ENCODE measurements at regions not wholly inside any gene's neighbourhood (a gene's known extent, or its start where the extent isn't known, plus 50 kb on each side); places are given as distances from the start of the nearest gene placed in this dataset.

- no peak overlapping the region for H3K9ac ChIP-seq (ENCODE audit: low read length)
- H2AFZ ChIP-seq (ENCODE audit: low read depth, low read length, poor library complexity, severe bottlenecking) = no peak overlapping the region
- no peak overlapping the region for H3K4me3 ChIP-seq (replicated peaks in 1 of 2; ENCODE audit: low read depth in 1 of 2, low read length in 2 of 2)
- ATAC-seq (no peak), DNase-seq (ENCODE audit: low read depth, low spot score) (no peak)
- H3K9me2 ChIP-seq (ENCODE audit: insufficient read depth) = no peaks in the 10 kb centered on the region
- no peaks in the 10 kb centered on the region for H4K20me1 ChIP-seq (ENCODE audit: insufficient read depth)
- POLR2A ChIA-PET = no interaction called here
- intact Hi-C loops (cut with micrococcal nuclease) = loop anchor here (10.0 kb wide), 1 partner anchor 214 kb away; no protein-coding TSS in a partner anchor
- TF ChIP-seq TCF7L2 (IDR thresholded peaks at IDR 0.05; ENCODE audit: borderline replicate concordance, extremely low read depth, insufficient read depth, insufficient read length) (no peak), ATF3 (IDR thresholded peaks at IDR 0.05) (no peak), EZH2phosphoT487 (IDR thresholded peaks at IDR 0.05; ENCODE audit: borderline replicate concordance) (no peak), CBX3 (IDR thresholded peaks at IDR 0.05; ENCODE audit: low read depth) (no peak), SIN3A (IDR thresholded peaks at IDR 0.05; ENCODE audit: low read depth) (no peak), SP1 (IDR thresholded peaks at IDR 0.05; ENCODE audit: low read depth) (no peak), ZNF274 (IDR thresholded peaks at IDR 0.05; ENCODE audit: low read depth, low read length) (no peak), ZFX (IDR thresholded peaks at IDR 0.05) (no peak), ELF1 (IDR thresholded peaks at IDR 0.05; ENCODE audit: borderline replicate concordance, low read depth) (no peak), CTCF (IDR thresholded peaks at IDR 0.05 in 2 of 3, conservative IDR thresholded peaks at IDR 0.05 in 1 of 3; ENCODE audit: borderline replicate concordance in 1 of 3, insufficient read depth in 1 of 3, low read depth in 2 of 3, low read length in 2 of 3) (no peak), SRF (IDR thresholded peaks at IDR 0.05; ENCODE audit: low read depth) (no peak), FOSL1 (IDR thresholded peaks at IDR 0.05; ENCODE audit: low read depth) (no peak), CEBPB (IDR thresholded peaks at IDR 0.05; ENCODE audit: low read depth) (no peak), ZBTB33 (IDR thresholded peaks at IDR 0.05; ENCODE audit: extremely low read depth, insufficient replicate concordance, low read length) (no peak), RAD21 (IDR thresholded peaks at IDR 0.05; ENCODE audit: low read depth) (no peak)
- peaks cover 33% of the 10 kb centered on the region for H3K27me3 ChIP-seq (ENCODE audit: insufficient read depth, low read length)
- CTCF ChIA-PET = no interaction called here
- H3K27ac ChIP-seq (ENCODE audit: low read depth, low read length) = no peak overlapping the region
- no TSS peak for BruUV-seq (replicated peaks)
- RAD21 ChIA-PET (ENCODE audit: low non-redundant PET in 1 of 2, low total read pairs in 2 of 2, uncharacterized antibody in 2 of 2, unreplicated experiment in 2 of 2) = no interaction called here
- no peaks in the 10 kb centered on the region for H3K9me3 ChIP-seq (ENCODE audit: control insufficient read depth in 1 of 2, insufficient read depth in 1 of 2, low read depth in 1 of 2, low read length in 2 of 2)
- no peak overlapping the region for H3K4me2 ChIP-seq (ENCODE audit: low read length)
- no peaks in the 10 kb centered on the region for H3K79me2 ChIP-seq (ENCODE audit: insufficient read depth, low read length)
- no peaks in the 10 kb centered on the region for H3K4me1 ChIP-seq (ENCODE audit: control insufficient read depth in 1 of 2, insufficient read depth in 2 of 2, low read length in 2 of 2)
- no peaks in the 10 kb centered on the region for H3K36me3 ChIP-seq (ENCODE audit: control insufficient read depth in 1 of 2, insufficient read depth in 2 of 2, low read length in 2 of 2)
Measured at GRCh38 chr9:87111010-87111409, 163.7 kb upstream of the GAS1 start.

All from HCT116 (cell line).